GM23338 (cell line): ENCODE measurements at regions not wholly inside any gene's neighbourhood (a gene's known extent, or its start where the extent isn't known, plus 50 kb on each side); places are given as distances from the start of the nearest gene placed in this dataset.

Source experiments
- CTCF ChIP-seq, 2 experiments: fragments of 200-600 bp in 1 of 2; sonication (generic) in 1 of 2; conservative IDR thresholded peaks; 2 replicates each; pipeline versions ENCODE4 v1.5.1 to v1.6.1; 2016 to 2017; ENCODE audit warnings: antibody characterized with exemption in 2 of 2, low read depth in 2 of 2, mild to moderate bottlenecking in 2 of 2, moderate library complexity in 1 of 2
- ETS1 ChIP-seq: IDR thresholded peaks from 2 replicates; pipeline ENCODE4 v1.6.1; 2016; ENCODE audit warnings: antibody characterized with exemption
- EZH2 ChIP-seq: fragments of 200-600 bp; sonication (generic); IDR thresholded peaks from one replicate; pipeline ENCODE4 v1.8.0; 2017; ENCODE audit warnings: antibody characterized with exemption, mild to moderate bottlenecking, low read depth; ENCODE audit not compliant: unreplicated experiment
- EZH2phosphoT487 ChIP-seq: fragments of 200-600 bp; sonication (generic); IDR thresholded peaks from one replicate; pipeline ENCODE4 v1.8.1; 2018; ENCODE audit warnings: antibody characterized with exemption; ENCODE audit not compliant: unreplicated experiment
- JUNB ChIP-seq: IDR thresholded peaks from one replicate; pipeline ENCODE4 v1.6.1; 2016; ENCODE audit warnings: antibody characterized with exemption; ENCODE audit not compliant: unreplicated experiment
- NANOG ChIP-seq: IDR thresholded peaks from 2 replicates; pipeline ENCODE4 v1.6.1; 2016; ENCODE audit warnings: antibody characterized with exemption, borderline replicate concordance
- POLR2AphosphoS5 ChIP-seq: IDR thresholded peaks from 2 replicates; pipeline ENCODE4 v1.6.1; 2016; ENCODE audit warnings: antibody characterized with exemption, low read depth
- ZNF462 ChIP-seq: fragments of 250-450 bp; sonication (Bioruptor Pico); IDR thresholded peaks from 2 replicates; pipeline ENCODE4 v1.5.0; 2020; ENCODE audit warnings: mild to moderate bottlenecking, moderate library complexity

GRCh38 chr3:107880702-107881101 lies 210.1 kb downstream of the CD47 start:
- TF ChIP-seq CTCF (conservative IDR thresholded peaks at IDR 0.05; ENCODE audit: low read depth in 2 of 2) (no peak), ETS1 (no peak), NANOG (no peak), POLR2AphosphoS5 (no peak), EZH2 (no peak), EZH2phosphoT487 (no peak), JUNB (no peak), ZNF462 (CRISPR knock-in tag) (no peak)
